MM.1S (cell line): ENCODE measurements at regions not wholly inside any gene's neighbourhood (a gene's known extent, or its start where the extent isn't known, plus 50 kb on each side); places are given as distances from the start of the nearest gene placed in this dataset.

Experiments used
- EZH2 ChIP-seq: fragments of 300-600 bp; sonication (generic); optimal IDR thresholded peaks from 2 replicates; pipeline ENCODE3; 2017; ENCODE audit warnings: low read depth, mild to moderate bottlenecking, antibody characterized with exemption, low read length, mixed read lengths
- EZH2phosphoT487 ChIP-seq: fragments of 300-600 bp; sonication (generic); IDR thresholded peaks from 2 replicates; pipeline ENCODE4 v1.6.1; 2018; ENCODE audit warnings: antibody characterized with exemption, low read length
- TF ChIP-seq, protein P1 (sequence below): fragments of 300-600 bp; sonication (generic); IDR thresholded peaks from 2 replicates; pipeline ENCODE4 v1.5.1; 2016; ENCODE audit warnings: antibody characterized with exemption, low read length, mixed read lengths

DNA sequence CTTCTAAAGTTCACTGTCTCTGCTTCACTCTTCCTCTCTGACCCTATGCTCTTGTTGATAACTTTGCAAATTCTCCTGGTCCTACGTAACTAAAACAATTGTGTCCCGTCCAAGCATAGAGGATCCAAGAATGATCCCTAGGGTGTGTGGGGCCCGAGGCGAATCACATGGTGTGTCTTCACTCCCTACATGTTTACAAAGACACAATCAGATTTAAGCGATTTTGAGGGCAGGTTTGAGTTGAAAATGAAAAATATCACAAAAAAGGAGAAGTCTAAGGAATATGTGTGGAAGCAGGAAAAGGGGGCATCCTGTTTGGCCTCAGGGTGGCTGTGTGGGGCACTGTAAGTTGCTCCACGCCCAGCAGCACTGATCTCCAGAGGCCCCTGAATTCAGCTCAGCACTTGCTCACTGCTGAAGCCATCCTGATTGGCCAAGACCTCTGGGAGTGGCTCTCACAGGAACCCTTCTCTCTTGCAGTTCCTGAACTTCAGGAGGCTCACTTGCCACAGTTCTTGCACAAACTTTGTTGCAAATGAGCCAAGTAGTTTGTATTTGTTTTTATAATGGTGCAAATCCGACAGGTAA lies 363.6 kb downstream of the ZNF521 start:
- TF ChIP-seq, protein P1, sequence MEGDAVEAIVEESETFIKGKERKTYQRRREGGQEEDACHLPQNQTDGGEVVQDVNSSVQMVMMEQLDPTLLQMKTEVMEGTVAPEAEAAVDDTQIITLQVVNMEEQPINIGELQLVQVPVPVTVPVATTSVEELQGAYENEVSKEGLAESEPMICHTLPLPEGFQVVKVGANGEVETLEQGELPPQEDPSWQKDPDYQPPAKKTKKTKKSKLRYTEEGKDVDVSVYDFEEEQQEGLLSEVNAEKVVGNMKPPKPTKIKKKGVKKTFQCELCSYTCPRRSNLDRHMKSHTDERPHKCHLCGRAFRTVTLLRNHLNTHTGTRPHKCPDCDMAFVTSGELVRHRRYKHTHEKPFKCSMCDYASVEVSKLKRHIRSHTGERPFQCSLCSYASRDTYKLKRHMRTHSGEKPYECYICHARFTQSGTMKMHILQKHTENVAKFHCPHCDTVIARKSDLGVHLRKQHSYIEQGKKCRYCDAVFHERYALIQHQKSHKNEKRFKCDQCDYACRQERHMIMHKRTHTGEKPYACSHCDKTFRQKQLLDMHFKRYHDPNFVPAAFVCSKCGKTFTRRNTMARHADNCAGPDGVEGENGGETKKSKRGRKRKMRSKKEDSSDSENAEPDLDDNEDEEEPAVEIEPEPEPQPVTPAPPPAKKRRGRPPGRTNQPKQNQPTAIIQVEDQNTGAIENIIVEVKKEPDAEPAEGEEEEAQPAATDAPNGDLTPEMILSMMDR = no peak
- TF ChIP-seq EZH2 = no peak
- no peak for TF ChIP-seq EZH2phosphoT487
